ENCODE measurements at regions not wholly inside any gene's neighbourhood (a gene's known extent, or its start where the extent isn't known, plus 50 kb on each side); places are given as distances from the start of the nearest gene placed in this dataset.

DNA sequence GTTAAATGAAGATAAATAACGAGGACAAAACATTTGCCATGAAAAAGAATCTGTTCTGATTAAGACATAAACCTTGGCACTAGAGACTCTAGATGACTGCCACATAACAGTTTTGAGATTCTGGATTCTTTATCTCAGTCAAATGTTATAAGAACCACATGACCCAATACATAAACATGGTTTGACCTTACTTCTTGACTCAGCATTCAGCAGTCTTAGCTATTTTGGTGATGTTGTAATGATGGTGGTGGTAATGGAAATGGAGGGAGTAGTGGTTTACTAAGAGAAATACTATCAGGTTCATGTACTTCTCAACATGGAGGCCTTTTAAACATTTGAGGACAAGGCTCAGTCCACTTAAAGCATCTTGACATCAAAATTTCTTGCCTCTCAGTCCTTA lies 925.4 kb downstream of the CDH11 start:
- no peak overlapping the region for H3K14ac ChIP-seq (ENCODE audit: insufficient read depth, low read length)
- H3K4me2 ChIP-seq (ENCODE audit: insufficient read depth, insufficient read length, low read length) = no peak overlapping the region
- Mint-ChIP-seq H3K9me3 (no peaks in the 10 kb centered on the region), H3K27me3 (ENCODE audit: low read depth) (no peaks in the 10 kb centered on the region), H3K4me3 (no peak overlapping the region), H3K4me1 (no peaks in the 10 kb centered on the region), H3K27ac (no peak overlapping the region), H3K36me3 (ENCODE audit: insufficient read depth in 1 of 3, low read depth in 3 of 3) (no peaks in the 10 kb centered on the region)
- no peak overlapping the region for H2BK20ac ChIP-seq (ENCODE audit: low read depth, low read length, poor library complexity, severe bottlenecking)
- H3K18ac ChIP-seq (ENCODE audit: insufficient read length, low read depth, low read length) = no peak overlapping the region
- no peak for DNase-seq
- no peak overlapping the region for H2AK5ac ChIP-seq (ENCODE audit: insufficient read length, low read length)
- TF ChIP-seq, protein P1, sequence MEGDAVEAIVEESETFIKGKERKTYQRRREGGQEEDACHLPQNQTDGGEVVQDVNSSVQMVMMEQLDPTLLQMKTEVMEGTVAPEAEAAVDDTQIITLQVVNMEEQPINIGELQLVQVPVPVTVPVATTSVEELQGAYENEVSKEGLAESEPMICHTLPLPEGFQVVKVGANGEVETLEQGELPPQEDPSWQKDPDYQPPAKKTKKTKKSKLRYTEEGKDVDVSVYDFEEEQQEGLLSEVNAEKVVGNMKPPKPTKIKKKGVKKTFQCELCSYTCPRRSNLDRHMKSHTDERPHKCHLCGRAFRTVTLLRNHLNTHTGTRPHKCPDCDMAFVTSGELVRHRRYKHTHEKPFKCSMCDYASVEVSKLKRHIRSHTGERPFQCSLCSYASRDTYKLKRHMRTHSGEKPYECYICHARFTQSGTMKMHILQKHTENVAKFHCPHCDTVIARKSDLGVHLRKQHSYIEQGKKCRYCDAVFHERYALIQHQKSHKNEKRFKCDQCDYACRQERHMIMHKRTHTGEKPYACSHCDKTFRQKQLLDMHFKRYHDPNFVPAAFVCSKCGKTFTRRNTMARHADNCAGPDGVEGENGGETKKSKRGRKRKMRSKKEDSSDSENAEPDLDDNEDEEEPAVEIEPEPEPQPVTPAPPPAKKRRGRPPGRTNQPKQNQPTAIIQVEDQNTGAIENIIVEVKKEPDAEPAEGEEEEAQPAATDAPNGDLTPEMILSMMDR (conservative IDR thresholded peaks at IDR 0.05) = no peak
- WGBS (ENCODE audit: extremely low coverage, insufficient read length, low lambda C conversion rate) = no CpG with 5 or more reads among the region's 1 CpG
- no peaks in the 10 kb centered on the region for H3K79me2 ChIP-seq (ENCODE audit: insufficient read depth, low read length)
- no peak overlapping the region for H3T11ph ChIP-seq (ENCODE audit: low read length)
- H4K20me1 ChIP-seq (ENCODE audit: control insufficient read depth, insufficient read depth, insufficient read length) = no peaks in the 10 kb centered on the region
- no peaks in the 10 kb centered on the region for H3K23me2 ChIP-seq (ENCODE audit: insufficient read length, low read depth, low read length, poor library complexity, severe bottlenecking)
- no peak overlapping the region for H2AFZ ChIP-seq (ENCODE audit: low read length)
- H2BK15ac ChIP-seq (ENCODE audit: low read depth, low read length) = no peak overlapping the region
- H3K27ac ChIP-seq (ENCODE audit: insufficient read length, low read depth, low read length) = no peak overlapping the region
- no peak overlapping the region for H3K23ac ChIP-seq (ENCODE audit: insufficient read length, low read depth, low read length)
- no peaks in the 10 kb centered on the region for H3K27me3 ChIP-seq (ENCODE audit: insufficient read depth, low read length)
- H3K56ac ChIP-seq (ENCODE audit: insufficient read length, low read depth, low read length) = no peak overlapping the region
- no peak overlapping the region for H4K8ac ChIP-seq (replicated peaks; ENCODE audit: insufficient read length, low read depth, low read length)
- no peak overlapping the region for H4K91ac ChIP-seq (ENCODE audit: insufficient read length, low read depth, low read length)
- H3K4ac ChIP-seq (ENCODE audit: low read depth, low read length) = no peak overlapping the region
- H2BK12ac ChIP-seq (ENCODE audit: insufficient read length, low read depth, low read length) = no peak overlapping the region
- H4K5ac ChIP-seq (ENCODE audit: insufficient read length, low read depth, low read length) = no peak overlapping the region
- H2BK5ac ChIP-seq (ENCODE audit: insufficient read length, low read length) = no peak overlapping the region
- no peak overlapping the region for H2BK120ac ChIP-seq (ENCODE audit: low read depth, low read length, poor library complexity, severe bottlenecking)
- H3K9ac ChIP-seq (ENCODE audit: extremely low read depth, insufficient read length, low read length) = no peak overlapping the region
- no peaks in the 10 kb centered on the region for H3K9me3 ChIP-seq (ENCODE audit: control insufficient read depth, low read depth, low read length)
- H3K4me1 ChIP-seq (ENCODE audit: insufficient read depth, low read length) = no peaks in the 10 kb centered on the region
- H3K79me1 ChIP-seq (ENCODE audit: insufficient read depth, low read depth, low read length, poor library complexity, severe bottlenecking) = no peaks in the 10 kb centered on the region

Measured in H9 (cell line).